MM.1S (cell line): ENCODE measurements at regions not wholly inside any gene's neighbourhood (a gene's known extent, or its start where the extent isn't known, plus 50 kb on each side); places are given as distances from the start of the nearest gene placed in this dataset.

Experiments used
- DNase-seq: peaks from one replicate; pipeline ENCODE4 v3.0.0-alpha.2; 2015
- H2AFZ ChIP-seq: fragments of 300-600 bp; sonication (generic); 2 replicates; pipeline ENCODE4 v1.6.0; 2016; ENCODE audit warnings: antibody characterized with exemption, low read length
- H3F3A ChIP-seq: fragments of 300-600 bp; sonication (generic); 2 replicates; pipeline ENCODE4 v1.6.1; 2016; ENCODE audit warnings: mild to moderate bottlenecking, antibody characterized with exemption, low read length, moderate library complexity, mixed read lengths; ENCODE audit not compliant: insufficient read depth
- H3K27ac ChIP-seq: fragments of 300-600 bp; sonication (generic); 2 replicates; pipeline ENCODE4 v1.5.1; 2016; ENCODE audit warnings: mild to moderate bottlenecking, low read length
- H3K27me3 ChIP-seq: fragments of 300-600 bp; sonication (generic); replicated peaks from 2 replicates; pipeline ENCODE4 v1.6.0; 2016; ENCODE audit warnings: low read length; ENCODE audit not compliant: insufficient read depth
- H3K36me3 ChIP-seq: fragments of 300-600 bp; sonication (generic); replicated peaks from 2 replicates; pipeline ENCODE4 v1.6.1; 2016; ENCODE audit warnings: mild to moderate bottlenecking, low read length, mixed read lengths; ENCODE audit not compliant: insufficient read depth
- H3K4me1 ChIP-seq: fragments of 300-600 bp; sonication (generic); 2 replicates; pipeline ENCODE4 v1.6.1; 2016; ENCODE audit warnings: low read length, mixed read lengths
- H3K4me2 ChIP-seq: fragments of 300-600 bp; sonication (generic); 2 replicates; pipeline ENCODE4 v1.6.0; 2016; ENCODE audit warnings: low read depth, low read length
- H3K4me3 ChIP-seq: fragments of 300-600 bp; sonication (generic); 2 replicates; pipeline ENCODE4 v1.5.1; 2016; ENCODE audit warnings: low read length, mixed read lengths
- H3K79me2 ChIP-seq: fragments of 300-600 bp; sonication (generic); 2 replicates; pipeline ENCODE4 v1.6.1; 2016; ENCODE audit warnings: mixed run types, low read length, mixed read lengths
- H3K9ac ChIP-seq: fragments of 300-600 bp; sonication (generic); 2 replicates; pipeline ENCODE4 v1.6.1; 2016; ENCODE audit warnings: low read length, mixed read lengths
- H3K9me2 ChIP-seq: fragments of 300-600 bp; sonication (generic); replicated peaks from 2 replicates; pipeline ENCODE4 v1.6.1; 2016; ENCODE audit warnings: mild to moderate bottlenecking, low read length, mixed read lengths; ENCODE audit not compliant: insufficient read depth
- H3K9me3 ChIP-seq: fragments of 300-600 bp; sonication (generic); replicated peaks from 2 replicates; pipeline ENCODE4 v1.6.1; 2016; ENCODE audit warnings: mild to moderate bottlenecking, low read length, mixed read lengths; ENCODE audit not compliant: insufficient read depth
- H4K20me1 ChIP-seq: fragments of 300-600 bp; sonication (generic); 2 replicates; pipeline ENCODE4 v1.6.1; 2016; ENCODE audit warnings: mild to moderate bottlenecking, low read length, moderate library complexity, mixed read lengths; ENCODE audit not compliant: insufficient read depth
- EZH2 ChIP-seq: fragments of 300-600 bp; sonication (generic); optimal IDR thresholded peaks from 2 replicates; pipeline ENCODE3; 2017; ENCODE audit warnings: low read depth, mild to moderate bottlenecking, antibody characterized with exemption, low read length, mixed read lengths
- EZH2phosphoT487 ChIP-seq: fragments of 300-600 bp; sonication (generic); IDR thresholded peaks from 2 replicates; pipeline ENCODE4 v1.6.1; 2018; ENCODE audit warnings: antibody characterized with exemption, low read length
- TF ChIP-seq, protein P1 (sequence below): fragments of 300-600 bp; sonication (generic); IDR thresholded peaks from 2 replicates; pipeline ENCODE4 v1.5.1; 2016; ENCODE audit warnings: antibody characterized with exemption, low read length, mixed read lengths

DNA sequence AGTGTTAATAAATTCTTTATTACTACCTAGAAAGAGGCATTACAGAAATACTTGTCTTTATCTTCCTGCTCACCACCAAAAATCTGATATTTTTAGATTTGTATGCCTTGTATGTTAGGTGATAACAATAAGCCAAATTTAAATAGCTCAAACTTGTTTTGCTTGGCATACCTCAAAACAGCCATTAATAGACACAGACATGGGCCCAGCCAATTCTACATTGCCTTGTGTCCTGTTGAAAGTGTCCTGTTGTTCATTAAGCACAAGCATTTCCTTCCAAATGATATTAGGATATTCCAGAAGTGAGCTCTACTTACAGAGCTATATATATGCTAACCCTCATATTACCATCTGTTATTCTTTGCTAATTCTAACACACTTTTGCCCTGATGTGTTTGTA lies 438.6 kb upstream of the ZNF385D start:
- no peak overlapping the region for H3K4me2 ChIP-seq
- no peaks in the 10 kb centered on the region for H3F3A ChIP-seq
- no peaks in the 10 kb centered on the region for H3K79me2 ChIP-seq
- no peak overlapping the region for H3K9ac ChIP-seq
- H4K20me1 ChIP-seq = no peaks in the 10 kb centered on the region
- no peak for TF ChIP-seq EZH2
- TF ChIP-seq EZH2phosphoT487 = no peak
- TF ChIP-seq, protein P1, sequence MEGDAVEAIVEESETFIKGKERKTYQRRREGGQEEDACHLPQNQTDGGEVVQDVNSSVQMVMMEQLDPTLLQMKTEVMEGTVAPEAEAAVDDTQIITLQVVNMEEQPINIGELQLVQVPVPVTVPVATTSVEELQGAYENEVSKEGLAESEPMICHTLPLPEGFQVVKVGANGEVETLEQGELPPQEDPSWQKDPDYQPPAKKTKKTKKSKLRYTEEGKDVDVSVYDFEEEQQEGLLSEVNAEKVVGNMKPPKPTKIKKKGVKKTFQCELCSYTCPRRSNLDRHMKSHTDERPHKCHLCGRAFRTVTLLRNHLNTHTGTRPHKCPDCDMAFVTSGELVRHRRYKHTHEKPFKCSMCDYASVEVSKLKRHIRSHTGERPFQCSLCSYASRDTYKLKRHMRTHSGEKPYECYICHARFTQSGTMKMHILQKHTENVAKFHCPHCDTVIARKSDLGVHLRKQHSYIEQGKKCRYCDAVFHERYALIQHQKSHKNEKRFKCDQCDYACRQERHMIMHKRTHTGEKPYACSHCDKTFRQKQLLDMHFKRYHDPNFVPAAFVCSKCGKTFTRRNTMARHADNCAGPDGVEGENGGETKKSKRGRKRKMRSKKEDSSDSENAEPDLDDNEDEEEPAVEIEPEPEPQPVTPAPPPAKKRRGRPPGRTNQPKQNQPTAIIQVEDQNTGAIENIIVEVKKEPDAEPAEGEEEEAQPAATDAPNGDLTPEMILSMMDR = no peak
- H3K4me1 ChIP-seq = no peaks in the 10 kb centered on the region
- no peak overlapping the region for H2AFZ ChIP-seq
- no peaks in the 10 kb centered on the region for H3K36me3 ChIP-seq
- no peaks in the 10 kb centered on the region for H3K9me3 ChIP-seq
- DNase-seq = no peak
- H3K27ac ChIP-seq = no peak overlapping the region
- no peaks in the 10 kb centered on the region for H3K9me2 ChIP-seq
- H3K4me3 ChIP-seq = no peak overlapping the region
- H3K27me3 ChIP-seq = no peaks in the 10 kb centered on the region

DNA sequence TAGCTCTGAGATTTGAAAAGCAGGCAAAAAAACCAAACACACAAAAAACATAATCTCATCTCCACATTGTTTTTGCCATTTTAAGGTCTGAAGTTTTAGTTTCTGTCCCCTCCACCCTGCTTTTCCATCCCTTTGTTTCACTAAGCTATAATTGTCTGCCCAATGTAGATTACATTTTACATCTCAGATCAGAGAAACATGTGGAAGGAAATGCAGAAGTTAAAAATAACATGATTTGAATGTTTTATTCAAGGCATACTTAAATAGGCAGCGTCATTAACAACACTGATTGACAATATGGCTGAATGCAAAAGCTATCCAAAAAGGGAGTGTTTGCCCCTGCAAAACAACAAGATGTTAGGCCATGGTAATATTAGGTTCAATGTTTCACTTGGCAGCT lies 448.1 kb upstream of the ZNF385D start:
- Histone ChIP-seq H3K79me2 (no peaks in the 10 kb centered on the region), H3K4me3 (no peak overlapping the region), H3K9me2 (no peaks in the 10 kb centered on the region), H3K9me3 (no peaks in the 10 kb centered on the region), H3K4me1 (no peaks in the 10 kb centered on the region), H3K4me2 (no peak overlapping the region), H3K36me3 (no peaks in the 10 kb centered on the region), H3K27me3 (no peaks in the 10 kb centered on the region), H3F3A (no peaks in the 10 kb centered on the region), H3K27ac (no peak overlapping the region), H3K9ac (no peak overlapping the region), H2AFZ (no peak overlapping the region), H4K20me1 (no peaks in the 10 kb centered on the region)
- TF ChIP-seq EZH2phosphoT487 (no peak), EZH2 (no peak)
- TF ChIP-seq, protein P1 = no peak
- no peak for DNase-seq

DNA sequence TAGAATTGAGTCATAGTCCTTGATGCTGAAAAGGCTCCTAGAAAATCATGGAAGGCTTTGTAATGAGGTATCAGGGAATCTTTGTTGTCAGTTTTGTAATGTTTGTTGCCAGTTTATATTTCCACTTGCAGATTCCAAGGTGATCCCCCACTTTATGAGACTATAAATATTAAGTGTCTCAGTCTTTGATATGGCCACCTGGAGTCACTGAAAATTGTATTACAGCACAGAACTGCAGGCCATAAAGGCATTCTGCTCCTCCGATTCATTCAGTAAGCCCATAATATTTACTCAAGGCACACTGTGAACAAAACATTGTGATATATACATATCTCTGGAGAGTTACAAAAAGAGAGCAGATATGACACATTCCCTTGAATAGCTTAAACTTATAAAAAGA lies 457.8 kb upstream of the ZNF385D start:
- Histone ChIP-seq H2AFZ (no peak overlapping the region), H3K4me2 (no peak overlapping the region), H4K20me1 (no peaks in the 10 kb centered on the region), H3F3A (no peaks in the 10 kb centered on the region), H3K36me3 (no peaks in the 10 kb centered on the region), H3K27me3 (no peaks in the 10 kb centered on the region), H3K9me2 (no peaks in the 10 kb centered on the region), H3K79me2 (no peaks in the 10 kb centered on the region), H3K9ac (no peak overlapping the region), H3K9me3 (no peaks in the 10 kb centered on the region), H3K27ac (no peak overlapping the region), H3K4me1 (no peaks in the 10 kb centered on the region), H3K4me3 (no peak overlapping the region)
- TF ChIP-seq, protein P1 = no peak
- TF ChIP-seq EZH2phosphoT487 (no peak), EZH2 (no peak)
- no peak for DNase-seq
